Thyroid gland (tissue), 4 donors: ENCODE measurements at regions not wholly inside any gene's neighbourhood (a gene's known extent, or its start where the extent isn't known, plus 50 kb on each side); places are given as distances from the start of the nearest gene placed in this dataset.

ENCODE experiments used
- POLR2A ChIP-seq, 2 donors: fragments of 450-650 bp; IDR thresholded peaks; one replicate each; pipeline ENCODE4 v1.6.1; 2017; ENCODE audit warnings: antibody characterized with exemption in 2 of 2, mild to moderate bottlenecking in 2 of 2, moderate library complexity in 1 of 2
- TF ChIP-seq, protein P1 (sequence below), 6 experiments: fragments of 200-600 bp in 3 of 6; fragments of 450-650 bp in 3 of 6; sonication (generic) in 3 of 6; IDR thresholded peaks; one replicate each; pipeline ENCODE4 v1.5.1; 2016 to 2019; ENCODE audit warnings: antibody characterized with exemption in 6 of 6, mild to moderate bottlenecking in 2 of 6, inconsistent platforms in 1 of 6, moderate library complexity in 1 of 6

DNA sequence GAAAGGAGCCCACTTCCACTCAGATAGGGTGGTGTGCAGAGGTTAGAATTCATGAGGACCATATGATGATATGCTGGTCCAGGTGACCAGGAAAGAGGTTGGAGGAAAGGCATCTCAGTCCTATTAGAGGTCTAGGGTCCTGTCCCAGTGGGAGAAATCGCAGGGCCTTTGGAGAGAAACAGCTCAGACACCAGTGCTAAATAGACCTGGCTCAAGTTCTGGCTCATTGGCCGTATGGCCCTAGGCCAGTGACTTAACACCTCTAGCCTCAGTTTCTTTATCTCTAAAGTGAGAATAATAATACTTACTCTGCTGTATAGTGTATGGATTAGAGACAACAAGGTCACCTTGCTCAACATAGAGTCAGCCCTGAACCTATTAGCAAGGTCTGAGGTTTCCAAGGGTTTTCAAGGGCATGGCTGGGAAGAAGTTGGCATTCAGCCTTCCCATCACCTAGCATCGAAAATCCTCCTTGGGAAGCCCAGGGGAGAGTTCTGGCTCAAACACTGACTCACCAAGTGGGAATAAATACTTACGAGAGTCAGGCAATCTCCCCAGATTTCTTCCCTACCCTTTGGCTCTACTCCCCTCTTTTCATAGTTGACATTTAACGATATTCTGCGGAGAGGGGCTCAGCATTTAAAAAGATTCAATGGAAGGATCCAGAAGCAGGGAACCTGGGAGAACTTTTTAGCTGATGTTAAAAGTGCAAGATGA, 473.1 kb upstream of the PODXL start:
- TF ChIP-seq, protein P1, sequence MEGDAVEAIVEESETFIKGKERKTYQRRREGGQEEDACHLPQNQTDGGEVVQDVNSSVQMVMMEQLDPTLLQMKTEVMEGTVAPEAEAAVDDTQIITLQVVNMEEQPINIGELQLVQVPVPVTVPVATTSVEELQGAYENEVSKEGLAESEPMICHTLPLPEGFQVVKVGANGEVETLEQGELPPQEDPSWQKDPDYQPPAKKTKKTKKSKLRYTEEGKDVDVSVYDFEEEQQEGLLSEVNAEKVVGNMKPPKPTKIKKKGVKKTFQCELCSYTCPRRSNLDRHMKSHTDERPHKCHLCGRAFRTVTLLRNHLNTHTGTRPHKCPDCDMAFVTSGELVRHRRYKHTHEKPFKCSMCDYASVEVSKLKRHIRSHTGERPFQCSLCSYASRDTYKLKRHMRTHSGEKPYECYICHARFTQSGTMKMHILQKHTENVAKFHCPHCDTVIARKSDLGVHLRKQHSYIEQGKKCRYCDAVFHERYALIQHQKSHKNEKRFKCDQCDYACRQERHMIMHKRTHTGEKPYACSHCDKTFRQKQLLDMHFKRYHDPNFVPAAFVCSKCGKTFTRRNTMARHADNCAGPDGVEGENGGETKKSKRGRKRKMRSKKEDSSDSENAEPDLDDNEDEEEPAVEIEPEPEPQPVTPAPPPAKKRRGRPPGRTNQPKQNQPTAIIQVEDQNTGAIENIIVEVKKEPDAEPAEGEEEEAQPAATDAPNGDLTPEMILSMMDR (IDR thresholded peaks at IDR 0.05): no peak
- no peak for TF ChIP-seq POLR2A (IDR thresholded peaks at IDR 0.05)
